Stomach (tissue), 4 donors: ENCODE measurements at regions not wholly inside any gene's neighbourhood (a gene's known extent, or its start where the extent isn't known, plus 50 kb on each side); places are given as distances from the start of the nearest gene placed in this dataset.

Source experiments
- EP300 ChIP-seq: sonication (generic); formaldehyde crosslinking; IDR thresholded peaks from one replicate; pipeline ENCODE4 v1.6.1; 2017; ENCODE audit warnings: antibody characterized with exemption
- POLR2A ChIP-seq, 4 donors: fragments of 450-650 bp; IDR thresholded peaks; one replicate each; pipeline ENCODE4 v1.6.1; 2016; ENCODE audit warnings: antibody characterized with exemption in 4 of 4, control low read depth in 2 of 4, mild to moderate bottlenecking in 1 of 4, moderate library complexity in 1 of 4
- TF ChIP-seq, protein P1 (sequence below), 7 experiments: fragments of 450-650 bp in 4 of 7; fragments of 200-600 bp in 3 of 7; sonication (generic) in 3 of 7; IDR thresholded peaks; one replicate each; pipeline ENCODE4 v1.5.1; 2016 to 2019; ENCODE audit warnings: antibody characterized with exemption in 7 of 7, control low read depth in 2 of 7, mild to moderate bottlenecking in 1 of 7

DNA sequence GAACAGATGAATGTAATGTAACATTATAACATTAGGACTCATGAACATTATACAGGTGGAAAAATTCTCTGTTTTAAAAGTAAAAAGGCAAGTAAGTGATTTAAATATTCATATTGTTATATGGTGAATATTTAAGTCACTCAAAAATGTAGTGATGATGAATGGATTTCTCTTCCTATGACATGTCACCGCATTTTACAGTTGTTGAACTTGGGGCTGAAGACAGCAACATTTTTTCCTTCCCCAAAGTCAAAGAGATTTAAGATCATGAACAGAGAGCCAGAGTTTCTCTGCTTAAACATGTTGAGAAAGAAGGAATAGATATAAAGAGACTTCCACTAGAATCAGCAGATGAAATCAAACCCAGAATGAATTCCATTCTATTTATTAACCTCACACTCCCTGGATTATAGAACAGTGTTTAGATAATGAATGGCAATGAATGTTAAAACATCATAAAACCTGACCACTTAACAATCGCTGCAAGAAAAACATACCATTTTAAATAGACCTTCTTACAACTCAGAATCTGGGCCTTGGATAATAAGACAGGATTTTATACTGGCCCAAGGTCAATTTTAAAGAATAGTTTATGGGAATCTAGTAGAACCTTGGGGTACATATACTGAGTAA is 163.6 kb upstream of the SIX2 start:
- TF ChIP-seq, protein P1, sequence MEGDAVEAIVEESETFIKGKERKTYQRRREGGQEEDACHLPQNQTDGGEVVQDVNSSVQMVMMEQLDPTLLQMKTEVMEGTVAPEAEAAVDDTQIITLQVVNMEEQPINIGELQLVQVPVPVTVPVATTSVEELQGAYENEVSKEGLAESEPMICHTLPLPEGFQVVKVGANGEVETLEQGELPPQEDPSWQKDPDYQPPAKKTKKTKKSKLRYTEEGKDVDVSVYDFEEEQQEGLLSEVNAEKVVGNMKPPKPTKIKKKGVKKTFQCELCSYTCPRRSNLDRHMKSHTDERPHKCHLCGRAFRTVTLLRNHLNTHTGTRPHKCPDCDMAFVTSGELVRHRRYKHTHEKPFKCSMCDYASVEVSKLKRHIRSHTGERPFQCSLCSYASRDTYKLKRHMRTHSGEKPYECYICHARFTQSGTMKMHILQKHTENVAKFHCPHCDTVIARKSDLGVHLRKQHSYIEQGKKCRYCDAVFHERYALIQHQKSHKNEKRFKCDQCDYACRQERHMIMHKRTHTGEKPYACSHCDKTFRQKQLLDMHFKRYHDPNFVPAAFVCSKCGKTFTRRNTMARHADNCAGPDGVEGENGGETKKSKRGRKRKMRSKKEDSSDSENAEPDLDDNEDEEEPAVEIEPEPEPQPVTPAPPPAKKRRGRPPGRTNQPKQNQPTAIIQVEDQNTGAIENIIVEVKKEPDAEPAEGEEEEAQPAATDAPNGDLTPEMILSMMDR (IDR thresholded peaks at IDR 0.05), result no peak
- TF ChIP-seq EP300, result no peak
- no peak for TF ChIP-seq POLR2A (IDR thresholded peaks at IDR 0.05)
